NCI-H774 (cell line): ENCODE measurements at regions not wholly inside any gene's neighbourhood (a gene's known extent, or its start where the extent isn't known, plus 50 kb on each side); places are given as distances from the start of the nearest gene placed in this dataset.

Source experiments
- DNase-seq: peaks from one replicate; lab custom pipeline; 2025; lab: John Stamatoyannopoulos, UW

DNA sequence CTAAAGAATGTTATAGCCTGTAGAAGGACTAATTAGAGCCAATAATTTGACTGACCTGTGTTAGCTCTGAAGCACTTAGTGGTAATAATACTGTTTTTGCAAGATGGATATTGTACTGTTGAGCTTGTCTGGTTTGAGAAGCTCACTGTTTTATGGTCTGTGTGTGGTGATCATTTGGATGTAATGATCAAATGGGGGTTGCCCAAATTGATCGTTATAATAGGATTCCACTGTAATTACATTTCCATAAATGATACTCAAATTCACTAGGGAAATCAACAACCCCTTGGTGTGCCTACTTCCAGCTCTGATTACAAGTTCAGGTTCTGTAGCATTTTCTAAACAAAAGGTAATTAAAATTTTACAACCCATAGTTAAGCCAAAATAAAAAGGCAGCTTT lies 971.4 kb downstream of the TTLL7 start:
- DNase-seq = no peak

DNA sequence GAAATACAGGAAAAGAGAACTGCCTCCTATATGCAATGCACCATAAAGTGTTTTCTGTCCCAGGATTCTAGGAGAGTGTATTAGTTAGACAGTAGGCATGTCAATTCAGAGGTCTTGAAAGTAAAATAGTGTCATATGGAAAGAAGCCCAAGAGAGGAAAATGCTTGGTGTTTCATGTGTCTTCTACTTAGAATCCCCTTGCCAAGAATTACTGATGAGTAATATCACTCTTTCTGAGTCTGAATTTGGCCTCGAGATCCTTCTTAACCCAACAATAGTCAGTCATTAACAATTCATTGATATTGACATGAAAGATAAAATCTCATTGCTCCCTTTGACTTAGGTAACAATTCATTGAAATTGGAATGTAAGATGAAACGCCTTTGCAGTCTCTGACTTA lies 972.2 kb downstream of the TTLL7 start:
- DNase-seq = no peak

DNA sequence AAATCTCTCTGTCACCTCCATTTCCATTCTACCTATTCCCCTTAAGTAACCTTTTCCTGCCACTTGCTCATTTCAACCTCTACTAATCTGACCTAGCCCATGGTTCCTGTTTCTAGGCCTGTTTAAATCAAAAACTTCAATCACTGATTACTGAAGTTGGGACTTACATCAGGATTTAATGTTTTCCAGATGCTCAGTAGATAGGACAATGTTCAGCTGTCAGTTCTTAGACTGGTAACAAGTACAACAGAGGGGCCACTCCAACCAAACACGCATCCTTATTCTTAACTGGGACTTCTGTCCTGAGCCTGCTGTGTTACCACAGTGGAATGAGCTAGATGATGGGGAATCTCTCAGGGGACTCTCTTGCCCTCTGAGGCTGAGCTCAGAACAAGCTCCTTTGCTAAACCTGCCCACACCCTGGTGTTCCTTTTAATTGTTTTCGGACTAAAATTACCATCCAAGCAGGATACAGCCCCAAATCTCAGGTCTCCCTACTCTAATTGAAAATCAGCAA lies 974.6 kb downstream of the TTLL7 start:
- no peak for DNase-seq

DNA sequence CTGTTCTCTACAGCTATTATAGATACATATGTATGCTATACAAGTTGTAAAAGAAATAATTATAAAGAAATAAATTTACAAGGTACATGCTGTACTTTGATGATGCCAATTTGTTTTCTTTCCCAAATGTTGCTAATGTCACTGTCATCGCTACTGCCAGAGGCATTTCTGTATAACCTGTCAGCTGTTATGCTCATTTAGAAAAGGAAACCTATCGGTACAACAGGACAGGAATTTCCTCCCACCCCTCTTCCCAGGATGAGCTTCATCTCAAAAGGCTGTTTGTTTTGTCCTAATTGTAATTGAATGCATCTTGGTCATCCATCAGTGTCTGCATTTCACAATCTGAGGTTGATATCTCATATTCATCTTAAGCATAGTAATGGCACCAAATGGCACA lies 975.7 kb downstream of the TTLL7 start:
- DNase-seq = no peak

DNA sequence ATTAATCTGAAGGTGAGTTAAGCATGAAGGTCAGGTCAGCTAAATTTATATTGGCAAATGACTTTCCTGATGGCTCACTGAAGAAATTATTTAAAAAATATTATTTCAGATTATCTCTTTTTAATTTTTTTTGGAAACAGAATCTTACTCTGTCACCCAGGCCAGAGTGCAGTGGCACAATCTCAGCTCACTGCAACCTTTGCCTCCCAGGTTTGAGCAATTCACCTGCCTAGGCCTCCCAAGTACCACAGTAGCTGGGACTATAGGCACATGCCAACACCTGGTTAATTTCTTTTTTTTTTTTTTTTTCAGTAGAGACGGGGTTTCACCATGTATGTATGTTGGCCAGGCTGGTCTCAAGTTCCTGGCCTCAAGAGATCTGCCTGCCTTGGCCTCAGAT lies 976.7 kb downstream of the TTLL7 start:
- DNase-seq = no peak

DNA sequence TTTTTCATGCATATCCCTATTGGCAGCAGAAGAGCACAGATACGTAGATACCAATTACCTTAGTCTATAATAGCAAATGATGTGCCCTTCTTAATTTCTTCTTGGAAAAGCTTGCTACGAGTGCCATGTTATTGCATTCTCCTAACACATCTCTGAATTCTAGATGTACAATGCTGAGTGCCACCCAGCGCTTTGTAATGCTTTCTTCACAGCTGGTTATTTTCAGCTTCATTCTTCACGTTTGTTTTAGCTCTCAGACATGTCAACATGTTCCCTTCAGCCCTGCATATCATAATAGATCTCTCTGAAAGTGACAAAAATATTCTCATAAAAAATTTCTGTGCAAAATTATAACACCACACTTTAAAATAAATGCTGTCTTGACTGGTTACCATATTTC lies 981.2 kb downstream of the TTLL7 start:
- DNase-seq = no peak

DNA sequence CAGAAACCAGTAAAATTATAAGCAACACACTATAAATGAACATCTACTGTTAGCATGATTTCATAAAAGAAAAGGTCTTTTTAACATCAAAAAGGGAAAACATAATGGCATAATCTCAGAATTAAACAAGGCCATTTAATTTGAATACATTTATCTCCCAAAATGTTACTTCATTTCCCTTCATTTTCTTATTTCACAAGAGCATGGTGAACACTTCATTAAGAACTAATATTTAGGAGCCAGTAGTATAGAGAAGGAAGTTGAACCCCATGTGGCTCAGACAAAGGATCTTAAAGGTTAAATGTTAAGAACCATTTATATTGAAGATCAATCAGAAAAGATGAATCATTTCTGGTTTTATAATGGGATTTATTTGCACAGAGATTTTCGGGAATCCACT lies 981.7 kb downstream of the TTLL7 start:
- no peak for DNase-seq

DNA sequence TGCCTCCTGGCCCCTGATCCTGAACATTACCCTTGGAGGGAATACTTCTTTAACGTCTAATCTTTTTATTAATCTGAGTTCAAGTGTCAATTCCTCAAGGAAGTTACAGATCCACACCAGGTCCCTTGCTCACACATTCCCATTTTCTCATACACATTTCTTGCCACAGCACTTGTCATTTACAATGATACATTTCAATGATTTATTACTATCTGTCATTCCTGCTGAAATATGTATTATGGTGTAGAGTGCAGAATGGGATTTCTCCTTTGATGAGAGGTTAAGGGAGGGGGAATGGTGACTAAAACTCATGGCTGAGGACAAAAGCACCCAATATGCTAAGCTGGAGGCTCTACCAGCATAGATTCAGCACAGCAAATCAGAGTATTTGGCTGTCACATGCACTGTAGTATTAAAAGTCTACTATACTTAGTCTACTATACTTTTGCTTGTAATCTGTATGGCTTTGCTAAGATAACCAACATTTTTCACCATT lies 982.5 kb downstream of the TTLL7 start:
- no peak for DNase-seq

DNA sequence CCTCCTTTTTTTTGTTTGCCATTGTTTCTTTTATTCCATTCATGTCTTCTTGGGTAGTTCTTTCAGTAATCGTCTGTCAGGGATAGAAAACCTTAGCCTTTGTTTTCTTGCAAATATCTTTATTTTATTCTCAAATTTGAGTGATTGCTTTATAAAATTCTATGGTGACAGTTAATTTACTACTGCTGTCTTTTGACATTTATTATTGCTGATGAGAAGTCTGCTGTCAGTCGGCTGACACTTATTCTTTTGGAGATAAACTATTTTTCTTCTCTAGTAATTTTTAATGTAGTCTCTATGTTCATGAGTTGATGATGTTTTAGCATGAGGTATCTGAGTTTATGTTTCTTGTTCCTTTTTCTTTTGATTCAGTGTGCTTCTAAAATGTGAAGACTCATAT lies 983.8 kb downstream of the TTLL7 start:
- DNase-seq = no peak

DNA sequence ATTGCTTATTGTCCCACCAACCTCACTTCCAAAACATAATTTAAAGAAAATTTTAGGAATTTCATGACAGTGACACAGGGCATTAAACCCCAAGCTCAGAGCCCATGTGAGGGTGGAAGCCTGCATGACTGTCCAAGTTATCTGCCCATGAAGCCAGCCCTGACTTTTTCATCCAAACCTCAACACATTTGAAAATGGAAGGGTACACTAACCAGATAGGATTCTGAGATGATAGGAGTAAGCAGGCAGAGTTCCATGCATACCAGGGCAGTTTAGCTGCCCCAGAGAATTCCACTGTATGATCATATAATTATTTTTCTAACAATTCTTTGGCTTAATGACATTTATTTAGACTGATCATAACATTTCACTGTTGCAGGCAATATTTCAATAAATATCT lies 986.0 kb downstream of the TTLL7 start:
- no peak for DNase-seq

DNA sequence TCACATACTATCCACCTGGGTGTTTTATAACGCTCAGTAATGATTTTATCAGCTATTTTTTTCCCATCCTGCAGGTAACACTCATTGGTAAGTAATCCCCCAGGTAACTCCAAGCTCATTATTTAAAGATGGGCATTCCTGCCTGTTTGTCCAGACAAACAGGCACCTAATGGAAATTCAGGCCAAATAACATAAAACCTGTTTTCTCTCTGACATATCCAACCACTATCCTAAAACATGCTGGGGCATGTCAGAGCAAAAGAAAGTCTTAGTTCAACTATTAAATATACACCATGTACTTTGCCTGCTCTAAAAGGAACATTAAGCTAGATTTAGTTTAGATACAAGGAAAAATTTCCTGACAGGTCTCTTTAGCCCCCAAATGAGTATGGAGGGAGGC lies 987.7 kb downstream of the TTLL7 start:
- DNase-seq = no peak

DNA sequence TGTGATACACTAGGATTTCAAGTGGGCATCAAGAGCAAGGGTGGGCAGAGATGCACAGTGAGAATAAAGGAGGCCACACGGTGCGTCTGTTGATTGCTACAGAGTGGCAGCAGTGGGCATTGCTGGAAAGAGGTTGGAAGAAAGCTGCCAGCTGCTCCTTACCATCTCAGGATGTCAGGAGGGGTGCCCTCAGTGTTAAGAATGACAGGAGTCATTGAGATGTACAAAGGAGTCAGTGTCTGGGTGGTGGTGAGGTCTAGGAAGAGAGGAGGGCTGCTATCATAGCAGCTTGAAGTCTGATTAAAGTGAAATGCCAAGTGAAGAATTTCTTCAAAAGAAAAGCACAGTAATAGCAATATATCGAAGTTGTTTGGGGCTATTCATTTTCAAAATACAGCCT lies 992.7 kb downstream of the TTLL7 start:
- DNase-seq = no peak

DNA sequence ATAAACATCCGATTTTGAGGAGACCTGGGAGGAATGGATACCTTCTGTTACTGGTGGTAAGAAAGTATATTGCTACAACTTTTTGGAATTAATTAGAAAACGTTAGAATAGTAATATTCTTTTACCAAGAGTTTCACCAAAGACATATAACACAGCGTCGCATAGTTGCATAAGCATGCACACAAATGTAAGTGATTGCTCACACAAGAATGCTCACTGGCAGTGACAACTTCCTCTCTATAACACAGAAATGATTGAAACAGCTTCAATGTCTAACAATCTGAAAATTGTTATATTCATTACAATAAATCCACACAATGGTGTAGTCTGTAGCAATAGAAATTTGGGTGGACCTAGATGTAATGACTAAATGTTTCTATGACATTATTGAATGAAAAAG lies 998.6 kb downstream of the TTLL7 start:
- DNase-seq = no peak

DNA sequence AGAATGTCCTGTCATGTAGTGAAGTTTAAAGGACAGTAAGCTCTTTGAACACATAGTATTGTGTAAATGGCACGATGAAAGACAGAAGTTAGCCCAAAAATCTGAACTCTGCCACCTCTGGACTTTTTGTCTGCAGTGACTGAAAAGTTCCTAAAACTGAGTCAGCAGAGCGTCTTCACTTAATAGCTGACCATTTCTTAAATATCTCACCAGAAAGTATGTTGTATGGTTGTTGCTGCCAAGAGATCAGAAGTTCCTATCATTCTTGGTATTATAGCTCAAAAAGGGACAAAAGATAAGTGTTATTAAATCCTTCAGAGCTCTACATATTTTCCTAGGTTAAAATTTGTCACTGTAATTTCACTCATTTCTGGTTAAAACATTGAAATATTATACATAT lies 1003.0 kb downstream of the TTLL7 start:
- no peak for DNase-seq

DNA sequence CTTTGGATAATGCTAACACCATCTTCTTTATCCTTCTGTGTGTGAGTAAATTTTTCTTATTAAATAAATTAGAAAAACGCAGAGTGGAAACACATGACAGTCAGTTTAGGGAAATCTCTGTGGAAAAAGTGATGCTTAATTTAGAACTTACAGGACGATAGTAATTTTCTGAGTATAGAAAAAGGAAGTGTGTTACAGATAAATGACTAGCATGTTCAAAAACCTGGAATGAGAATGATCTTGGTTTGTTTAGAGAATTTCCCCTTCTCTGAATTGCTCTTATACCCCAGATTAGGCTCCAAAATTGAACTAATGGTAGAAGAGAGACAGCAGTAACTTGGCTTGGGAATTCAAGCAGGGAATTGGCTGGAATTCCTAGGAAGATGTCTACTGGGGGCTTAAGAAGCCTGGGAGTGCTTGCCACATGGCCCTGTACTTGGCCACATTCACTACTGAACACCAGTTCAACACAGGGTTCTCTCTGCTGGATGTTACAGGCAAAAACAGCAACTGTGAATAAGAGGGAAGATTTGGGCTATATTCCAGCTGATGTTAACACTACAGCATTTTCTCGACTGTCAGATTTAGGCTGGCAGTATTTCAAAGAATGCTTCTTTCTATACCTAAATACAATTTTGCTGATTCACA lies 1004.2 kb downstream of the TTLL7 start:
- DNase-seq = no peak

DNA sequence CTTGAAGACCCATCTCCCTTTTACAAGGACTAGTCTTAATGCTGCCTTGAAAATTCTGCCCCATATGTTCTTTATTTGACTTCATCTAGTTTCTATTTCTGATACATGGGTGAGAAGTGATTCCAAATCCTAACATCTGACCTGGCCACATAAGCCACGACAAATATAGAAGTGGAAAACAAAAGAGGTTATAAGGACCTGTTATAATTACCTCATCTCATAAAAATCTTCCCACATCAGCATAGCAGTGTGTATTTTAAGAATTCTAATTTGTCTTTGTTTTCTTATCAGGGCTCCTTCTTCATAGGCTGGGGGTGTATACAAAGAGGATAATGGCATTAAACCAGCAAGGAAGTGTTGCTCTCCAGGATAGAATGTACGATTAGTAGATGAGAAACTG lies 1007.4 kb downstream of the TTLL7 start:
- DNase-seq = no peak

DNA sequence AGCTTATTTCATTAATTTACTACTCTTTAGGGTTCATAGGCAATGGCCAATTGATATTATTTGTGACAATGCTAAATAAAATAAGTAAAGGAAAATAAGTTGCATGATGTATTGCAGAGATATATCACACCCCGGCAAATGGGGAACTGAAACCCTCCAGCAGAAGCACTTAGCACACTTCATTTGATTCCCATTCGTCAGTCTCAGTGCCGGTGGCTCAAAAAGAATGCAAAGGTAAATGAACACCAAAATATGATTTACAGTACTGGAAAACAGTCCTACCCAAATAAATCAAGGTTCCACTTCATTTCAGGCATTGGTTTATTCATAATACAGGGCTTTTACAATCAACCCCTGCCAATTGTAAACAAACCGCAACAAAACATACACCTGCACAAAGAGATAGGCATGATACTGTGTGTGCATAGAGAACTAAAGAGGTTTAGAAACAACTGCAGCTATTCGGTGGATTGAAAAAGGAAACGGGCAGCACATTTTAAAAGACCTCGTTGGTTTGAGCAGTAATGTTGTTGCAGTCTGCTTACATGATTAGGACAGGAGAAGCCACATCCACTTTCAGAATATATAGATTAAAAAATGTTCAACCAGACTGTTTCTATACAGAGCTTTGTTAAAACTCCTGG lies 1019.2 kb downstream of the TTLL7 start:
- peak; percentile 51 for DNase-seq

DNA sequence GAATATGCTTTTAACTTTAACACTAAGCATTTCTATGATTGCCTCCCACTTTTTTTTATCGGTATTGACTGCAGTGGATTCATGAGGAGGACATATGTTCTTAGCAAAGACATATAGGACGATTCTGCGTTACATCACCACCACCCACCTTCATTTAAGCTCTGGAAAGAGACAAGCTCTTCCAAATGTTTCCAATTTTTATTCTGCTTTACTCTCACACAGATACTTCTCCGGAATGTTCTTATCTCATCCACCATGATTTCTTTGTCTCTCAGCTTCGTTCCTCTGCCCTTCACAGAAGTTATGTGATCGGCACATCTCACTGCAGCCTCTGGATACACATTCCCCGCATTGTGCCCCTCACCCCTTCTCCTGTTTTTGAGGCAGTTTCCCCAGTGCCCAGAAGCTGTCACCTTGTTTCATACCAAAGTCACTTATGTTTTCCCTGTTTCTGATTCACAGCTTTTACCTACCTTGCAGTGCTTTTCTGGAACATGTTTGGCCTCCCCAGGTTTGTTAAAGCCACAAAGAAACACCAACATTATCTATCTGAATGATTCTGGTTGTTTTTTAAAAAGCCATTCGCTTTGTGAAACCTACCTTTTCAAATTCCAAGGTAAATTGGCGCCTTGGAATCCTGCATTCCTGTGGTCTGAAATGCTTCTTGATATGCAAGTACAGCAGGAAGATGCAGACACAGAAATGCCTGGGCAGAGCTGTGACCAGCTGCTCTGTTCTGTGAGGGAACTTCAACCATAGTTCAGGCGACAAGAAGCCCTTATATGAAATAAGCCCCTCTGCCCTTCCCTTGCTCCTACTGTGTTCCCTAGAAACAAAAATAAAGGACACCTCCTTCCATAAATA lies 1020.2 kb downstream of the TTLL7 start:
- DNase-seq = no peak

DNA sequence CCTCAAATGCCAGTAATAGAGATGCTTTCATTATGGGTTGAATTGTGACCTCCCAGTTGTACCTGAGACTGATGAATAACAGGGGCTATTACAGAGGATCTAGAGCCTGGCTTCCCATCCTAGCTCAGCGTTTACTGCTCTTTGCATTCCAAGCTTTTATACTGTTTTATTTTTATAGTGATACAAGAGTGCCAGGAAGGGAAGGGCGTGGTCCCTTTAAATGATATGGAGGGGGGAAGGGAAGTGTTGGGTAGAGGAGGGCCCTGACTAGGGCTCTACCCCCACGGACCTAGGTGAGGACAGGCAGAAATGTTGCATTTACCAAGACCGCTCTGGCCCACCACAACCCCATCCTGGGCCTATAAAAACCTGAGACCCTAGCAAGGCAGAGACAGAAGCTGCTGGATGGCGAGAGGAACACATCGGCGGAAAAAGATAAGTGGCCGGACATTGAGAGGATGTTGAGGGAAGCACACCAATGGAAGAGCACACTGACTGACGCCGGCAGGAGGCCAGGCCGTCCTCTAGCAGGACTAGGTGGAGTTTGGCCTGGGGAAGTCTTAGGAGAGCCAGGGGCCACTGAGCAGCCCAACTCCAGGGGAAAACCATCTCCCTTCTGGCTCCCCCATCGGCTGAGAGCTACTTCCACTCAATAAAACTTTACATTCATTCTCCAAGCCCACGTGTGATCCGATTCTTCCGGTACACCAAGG lies 1025.9 kb downstream of the TTLL7 start:
- no peak for DNase-seq

DNA sequence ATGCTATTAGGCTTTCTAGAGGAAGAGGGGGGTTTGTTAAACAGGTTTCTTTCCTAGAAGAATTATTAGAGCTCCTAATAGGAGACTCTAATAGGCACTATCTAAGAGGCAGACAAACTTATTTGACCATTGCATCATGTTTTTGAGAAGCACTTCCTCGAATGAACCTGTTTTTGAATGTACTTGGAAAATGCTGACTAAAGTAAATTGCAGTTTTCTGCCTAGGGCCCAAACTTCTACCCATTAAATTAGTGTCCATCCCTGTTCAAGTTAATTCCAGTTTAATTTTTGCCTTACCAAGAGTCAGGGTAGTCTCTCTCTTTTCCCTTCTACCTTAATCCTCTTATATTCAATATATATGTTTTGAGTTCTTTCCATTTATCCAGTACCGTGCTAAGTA lies 1029.6 kb downstream of the TTLL7 start:
- DNase-seq = no peak

DNA sequence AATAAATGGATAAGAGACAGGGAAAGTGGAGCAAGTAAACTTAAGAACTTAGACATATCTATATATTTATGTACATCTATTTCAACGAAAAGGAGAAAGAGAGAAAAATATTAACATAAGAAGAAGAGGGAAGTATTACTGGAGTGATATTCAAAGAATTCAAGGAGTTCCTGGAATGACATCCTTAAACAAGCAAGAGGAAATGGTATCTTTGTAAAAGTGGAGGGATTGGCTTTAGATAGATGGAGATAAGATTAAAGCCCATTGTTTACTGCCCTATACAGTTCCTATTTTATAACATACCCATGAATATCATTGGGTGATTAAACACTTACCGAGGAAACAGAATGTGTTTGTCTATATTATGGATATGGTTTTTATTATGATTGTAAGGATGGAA lies 1036.3 kb downstream of the TTLL7 start:
- DNase-seq = no peak

DNA sequence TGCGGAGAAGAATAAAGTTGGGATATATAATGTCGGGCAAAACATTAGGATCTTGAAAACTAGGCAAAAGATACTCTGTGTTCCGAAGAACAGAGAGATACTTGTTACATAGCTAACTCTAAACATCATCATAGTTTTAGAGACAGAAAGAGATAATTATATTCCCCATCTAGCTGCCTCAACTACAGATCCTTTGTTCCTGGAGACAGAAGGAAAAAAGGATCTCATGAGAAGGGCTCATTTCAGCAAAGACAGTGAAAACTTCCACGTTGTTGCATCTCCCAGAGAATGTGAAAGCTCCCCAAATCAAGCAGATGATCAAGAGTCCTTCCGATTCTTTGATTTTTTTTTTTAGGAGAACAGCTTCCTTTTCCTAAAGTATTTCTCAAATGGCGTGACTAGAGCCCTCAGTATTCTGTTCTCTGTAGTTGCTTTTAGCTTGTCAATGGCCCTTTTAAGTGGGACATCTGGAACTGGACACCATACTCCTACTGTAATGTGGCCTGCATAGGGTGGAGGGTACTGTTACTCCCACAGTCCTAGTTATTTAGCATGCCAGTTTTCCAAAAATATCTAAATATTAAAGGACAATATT lies 1048.2 kb downstream of the TTLL7 start:
- DNase-seq = no peak
